PC-9 (cell line): ENCODE measurements at regions not wholly inside any gene's neighbourhood (a gene's known extent, or its start where the extent isn't known, plus 50 kb on each side); places are given as distances from the start of the nearest gene placed in this dataset.

Source experiments
- BruUV-seq: library from RNA; stranded (reverse); fragments of 400-500 nt; replicated peaks from 2 replicates; lab custom pipeline; 2021; lab: Mats Ljungman, UMichigan
- CTCF ChIA-PET: fragments of 300-600 bp; sonication (Branson Sonifier 250); formaldehyde crosslinking; loops from one replicate; lab custom pipeline; 2022; ENCODE audit warnings: antibody characterized with exemption; lab: Charles Lee
- POLR2A ChIA-PET: fragments of 300-600 bp; sonication (Branson Sonifier 250); formaldehyde crosslinking; loops from one replicate; lab custom pipeline; 2022; ENCODE audit warnings: antibody characterized with exemption; ENCODE audit not compliant: unreplicated experiment; lab: Charles Lee
- DNase-seq, 2 experiments: peaks; one replicate each; pipeline versions ENCODE4 v3.0.0 to v3.0.0-alpha.2; 2015 to 2022; ENCODE audit warnings: mixed read lengths in 1 of 2
- H2AFZ ChIP-seq: fragments of 200-600 bp; sonication (generic); 2 replicates; pipeline ENCODE4 v1.8.1; 2017; ENCODE audit warnings: antibody characterized with exemption
- H3F3A ChIP-seq: fragments of 200-600 bp; sonication (generic); 2 replicates; pipeline ENCODE4 v1.8.1; 2017; ENCODE audit warnings: antibody characterized with exemption, mild to moderate bottlenecking, low read depth; ENCODE audit not compliant: insufficient read depth
- H3K27ac ChIP-seq: fragments of 200-600 bp; sonication (generic); 2 replicates; pipeline ENCODE4 v1.6.1; 2016; ENCODE audit warnings: mixed run types
- H3K27me3 ChIP-seq: fragments of 200-600 bp; sonication (generic); 2 replicates; pipeline ENCODE4 v1.6.1; 2016; ENCODE audit warnings: low read depth, mixed run types; ENCODE audit not compliant: insufficient read depth
- H3K36me3 ChIP-seq: fragments of 200-600 bp; sonication (generic); 2 replicates; pipeline ENCODE4 v1.6.1; 2016; ENCODE audit warnings: low read depth, mixed run types
- H3K4me1 ChIP-seq: fragments of 200-600 bp; sonication (generic); replicated peaks from 2 replicates; pipeline ENCODE4 v1.6.1; 2016; ENCODE audit warnings: mixed run types; ENCODE audit not compliant: insufficient read depth
- H3K4me2 ChIP-seq: fragments of 200-600 bp; sonication (generic); 2 replicates; pipeline ENCODE4 v1.6.1; 2017; ENCODE audit warnings: mixed run types
- H3K4me3 ChIP-seq: fragments of 200-600 bp; sonication (generic); 2 replicates; pipeline ENCODE4 v1.6.1; 2016; ENCODE audit warnings: mixed run types
- H3K79me2 ChIP-seq: fragments of 200-600 bp; sonication (generic); 2 replicates; pipeline ENCODE4 v1.6.1; 2017; ENCODE audit warnings: low read depth, mixed run types
- H3K9me2 ChIP-seq: fragments of 200-600 bp; sonication (generic); 2 replicates; pipeline ENCODE4 v1.8.1; 2017; ENCODE audit warnings: mild to moderate bottlenecking; ENCODE audit not compliant: insufficient read depth
- H3K9me3 ChIP-seq: fragments of 200-600 bp; sonication (generic); 2 replicates; pipeline ENCODE4 v1.8.1; 2016; ENCODE audit warnings: low read depth; ENCODE audit not compliant: insufficient read depth
- H4K20me1 ChIP-seq: fragments of 200-600 bp; sonication (generic); 2 replicates; pipeline ENCODE4 v1.8.1; 2017; ENCODE audit not compliant: insufficient read depth
- EZH2 ChIP-seq: fragments of 200-600 bp; sonication (generic); IDR thresholded peaks from 2 replicates; pipeline ENCODE4 v1.8.0; 2017; ENCODE audit warnings: antibody characterized with exemption, low read depth
- intact Hi-C: fragments of 100-400 bp; cut with micrococcal nuclease; formaldehyde crosslinking; loops from one replicate; pipeline ENCODE4 v1.10.0; 2022; ENCODE audit not compliant: unreplicated experiment
- TF ChIP-seq, protein P1 (sequence below): fragments of 200-600 bp; sonication (generic); conservative IDR thresholded peaks from 2 replicates; pipeline ENCODE4 v1.6.1; 2017; ENCODE audit warnings: mixed run types, antibody characterized with exemption, mild to moderate bottlenecking, moderate library complexity

DNA sequence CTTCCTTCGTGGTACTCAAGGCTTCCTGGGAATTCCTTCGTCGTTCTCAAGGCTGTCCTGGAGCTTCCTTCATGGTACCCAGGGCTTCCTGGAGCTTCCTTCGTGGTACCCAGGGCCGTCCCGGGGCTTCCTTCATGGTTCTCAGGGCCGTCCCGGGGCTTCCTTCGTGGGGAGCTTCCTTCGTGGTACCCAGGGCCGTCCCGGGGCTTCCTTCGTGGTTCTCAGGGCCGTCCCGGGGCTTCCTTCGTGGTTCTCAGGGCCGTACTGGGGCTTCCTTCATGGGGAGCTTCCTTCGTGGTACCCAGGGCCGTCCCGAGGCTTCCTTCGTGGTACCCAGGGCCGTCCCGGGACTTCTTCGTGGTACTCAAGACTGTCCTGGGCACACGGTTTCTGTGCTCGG is 339.6 kb upstream of the FAT1 start:
- CTCF ChIA-PET: no interaction called here

GRCh38 chr4:187064033-187064432 is 340.4 kb upstream of the FAT1 start:
- H4K20me1 ChIP-seq: no peaks in the 10 kb centered on the region
- CTCF ChIA-PET: no interaction called here
- POLR2A ChIA-PET: no interaction called here
- no TSS peak for BruUV-seq
- H3K9me3 ChIP-seq: no peaks in the 10 kb centered on the region
- no peaks in the 10 kb centered on the region for H3K4me1 ChIP-seq
- intact Hi-C loops: no loop called here
- no peak overlapping the region for H2AFZ ChIP-seq
- H3F3A ChIP-seq: no peaks in the 10 kb centered on the region
- TF ChIP-seq, protein P1, sequence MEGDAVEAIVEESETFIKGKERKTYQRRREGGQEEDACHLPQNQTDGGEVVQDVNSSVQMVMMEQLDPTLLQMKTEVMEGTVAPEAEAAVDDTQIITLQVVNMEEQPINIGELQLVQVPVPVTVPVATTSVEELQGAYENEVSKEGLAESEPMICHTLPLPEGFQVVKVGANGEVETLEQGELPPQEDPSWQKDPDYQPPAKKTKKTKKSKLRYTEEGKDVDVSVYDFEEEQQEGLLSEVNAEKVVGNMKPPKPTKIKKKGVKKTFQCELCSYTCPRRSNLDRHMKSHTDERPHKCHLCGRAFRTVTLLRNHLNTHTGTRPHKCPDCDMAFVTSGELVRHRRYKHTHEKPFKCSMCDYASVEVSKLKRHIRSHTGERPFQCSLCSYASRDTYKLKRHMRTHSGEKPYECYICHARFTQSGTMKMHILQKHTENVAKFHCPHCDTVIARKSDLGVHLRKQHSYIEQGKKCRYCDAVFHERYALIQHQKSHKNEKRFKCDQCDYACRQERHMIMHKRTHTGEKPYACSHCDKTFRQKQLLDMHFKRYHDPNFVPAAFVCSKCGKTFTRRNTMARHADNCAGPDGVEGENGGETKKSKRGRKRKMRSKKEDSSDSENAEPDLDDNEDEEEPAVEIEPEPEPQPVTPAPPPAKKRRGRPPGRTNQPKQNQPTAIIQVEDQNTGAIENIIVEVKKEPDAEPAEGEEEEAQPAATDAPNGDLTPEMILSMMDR: no peak
- no peak for TF ChIP-seq EZH2
- no peaks in the 10 kb centered on the region for H3K79me2 ChIP-seq
- no peak overlapping the region for H3K4me3 ChIP-seq
- no peak overlapping the region for H3K4me2 ChIP-seq
- DNase-seq: no peak
- H3K9me2 ChIP-seq: no peaks in the 10 kb centered on the region
- H3K27ac ChIP-seq: no peak overlapping the region
- H3K36me3 ChIP-seq: no peaks in the 10 kb centered on the region
- H3K27me3 ChIP-seq: no peaks in the 10 kb centered on the region

More for the DNA sequence above, 339.6 kb upstream of the FAT1 start:
- TF ChIP-seq, protein P1: no peak
- TF ChIP-seq EZH2: no peak
- Histone ChIP-seq H3K9me3 (no peaks in the 10 kb centered on the region), H3K4me3 (no peak overlapping the region), H3K27me3 (no peaks in the 10 kb centered on the region), H3K4me1 (no peaks in the 10 kb centered on the region), H4K20me1 (no peaks in the 10 kb centered on the region), H3K79me2 (no peaks in the 10 kb centered on the region), H3K4me2 (no peak overlapping the region), H3K36me3 (no peaks in the 10 kb centered on the region), H3K27ac (no peak overlapping the region), H3F3A (no peaks in the 10 kb centered on the region), H2AFZ (no peak overlapping the region), H3K9me2 (no peaks in the 10 kb centered on the region)
- intact Hi-C loops: no loop called here
- no TSS peak for BruUV-seq
- DNase-seq: no peak
- POLR2A ChIA-PET: no interaction called here

GRCh38 chr4:187065396-187065795 is 341.7 kb upstream of the FAT1 start:
- Histone ChIP-seq H3K79me2 (no peaks in the 10 kb centered on the region), H3K9me2 (no peaks in the 10 kb centered on the region), H3K4me3 (no peak overlapping the region), H3F3A (no peaks in the 10 kb centered on the region), H3K27ac (no peak overlapping the region), H2AFZ (no peak overlapping the region), H3K4me2 (no peak overlapping the region), H3K36me3 (no peaks in the 10 kb centered on the region), H3K27me3 (no peaks in the 10 kb centered on the region), H4K20me1 (no peaks in the 10 kb centered on the region), H3K4me1 (no peaks in the 10 kb centered on the region), H3K9me3 (no peaks in the 10 kb centered on the region)
- no peak for DNase-seq
- BruUV-seq: no TSS peak
- TF ChIP-seq, protein P1: no peak
- ChIA-PET CTCF (no interaction called here), POLR2A (no interaction called here)
- intact Hi-C loops: no loop called here
